ENCODE measurements at regions not wholly inside any gene's neighbourhood (a gene's known extent, or its start where the extent isn't known, plus 50 kb on each side); places are given as distances from the start of the nearest gene placed in this dataset.

GRCh38 chr12:74286254-74286653 is 251.4 kb upstream of the ATXN7L3B start:
- TF ChIP-seq EZH2 (IDR thresholded peaks at IDR 0.05; ENCODE audit: insufficient read depth, poor library complexity, severe bottlenecking): no peak
- no peak for TF ChIP-seq EZH2phosphoT487 (IDR thresholded peaks at IDR 0.05; ENCODE audit: insufficient read depth, low read depth)

All from GM23248 (cell line).